Heart left ventricle (tissue), 16 donors: ENCODE measurements at regions not wholly inside any gene's neighbourhood (a gene's known extent, or its start where the extent isn't known, plus 50 kb on each side); places are given as distances from the start of the nearest gene placed in this dataset.

Experiments used
- ATAC-seq, 4 donors: fragments of 200-7000 bp; cut with Tn5 transposase; one replicate each; pipeline ENCODE4 v1.9.1; 2020 to 2022; ENCODE audit warnings: moderate library complexity in 4 of 4, mild to moderate bottlenecking in 3 of 4, moderate number of reproducible peaks in 1 of 4
- DNase-seq, 5 donors: peaks; one replicate each; pipeline ENCODE4 v3.0.0-alpha.2; 2020
- H3K27ac ChIP-seq, 12 donors: fragments of 200-600 bp; sonication (generic) in 4 of 12; one replicate each; pipeline versions ENCODE4 v1.5.0 to v1.8.0; 2016 to 2022; ENCODE audit warnings: mild to moderate bottlenecking in 2 of 12
- H3K27me3 ChIP-seq, 9 donors: fragments of 200-600 bp; sonication (generic) in 2 of 9; one replicate each; pipeline versions ENCODE4 v1.5.1 to v1.8.0; 2016 to 2022; ENCODE audit warnings: mild to moderate bottlenecking in 3 of 9
- H3K36me3 ChIP-seq, 9 donors: fragments of 200-600 bp; sonication (generic) in 2 of 9; one replicate each; pipeline versions ENCODE4 v1.5.0 to v1.8.0; 2018 to 2022; ENCODE audit warnings: mild to moderate bottlenecking in 2 of 9
- H3K4me1 ChIP-seq, 12 donors: fragments of 200-600 bp; sonication (generic) in 4 of 12; one replicate each; pipeline versions ENCODE4 v1.5.0 to v1.8.0; 2016 to 2022; ENCODE audit warnings: mild to moderate bottlenecking in 3 of 12
- H3K4me3 ChIP-seq, 12 donors: fragments of 200-600 bp; sonication (generic) in 4 of 12; one replicate each; pipeline versions ENCODE4 v1.5.0 to v1.8.0; 2017 to 2022; ENCODE audit warnings: mild to moderate bottlenecking in 9 of 12, moderate library complexity in 4 of 12
- H3K9me3 ChIP-seq, 12 donors: fragments of 200-600 bp; sonication (generic) in 4 of 12; one replicate each; pipeline versions ENCODE4 v1.5.0 to v1.8.0; 2016 to 2022; ENCODE audit warnings: mild to moderate bottlenecking in 1 of 12
- POLR2A ChIP-seq, 2 donors: fragments of 450-650 bp; IDR thresholded peaks; one replicate each; pipeline ENCODE4 v1.6.1; 2017; ENCODE audit warnings: antibody characterized with exemption in 2 of 2, mild to moderate bottlenecking in 2 of 2, moderate library complexity in 2 of 2
- WGBS, 4 donors: extraction: QIAGEN DNeasy Blood & Tissue Kit in 2 of 4; methylation state at CpG; one replicate each; pipeline versions ENCODE4 v1.1.5 to v1.1.7; 2013 to 2018; 5-methylcytosine and 5-hydroxymethylcytosine counted together
- intact Hi-C, 10 donors: fragments of 100-400 bp; cut with DNase I; formaldehyde crosslinking; loops; one replicate each; pipeline versions ENCODE4 v1.11.1 to v1.14.2; 2022
- TF ChIP-seq, protein P1 (sequence below), 12 donors: fragments of 200-600 bp; sonication (generic) in 4 of 12; IDR thresholded peaks; one replicate each; pipeline versions ENCODE4 v1.5.0 to v1.8.0; 2018 to 2022; ENCODE audit warnings: antibody characterized with exemption in 12 of 12, mild to moderate bottlenecking in 5 of 12
- donor health status: ischemic (EF 13 %, LVEDD 7.1; RV severe dilation, severe dysfunction).
- donor health status: healthy with polysubstance abuse.
- donor health status: DM: no; HTN: yes; CAD: no.
- donor health status: DM: no; HTN: no; CAD: no.
- donor health status: ischemic (EF 25% LVEDD 6.9; RV normal size, moderate dysfunction).
- donor health status: ischemic (EF 25% LVEDD 5.7; RV mildly dilated, moderate dysfunction).
- donor health status: healthy.
- donor health status: DM: yes; HTN: yes; CAD: no.
- donor health status: ischemic (EF 35%, LVEDD 5.7; RV mildly dilated, moderate dysfunction).
- donor health status: nonischemic (EF 11% LVEDD 7.7; RV severe dilation, severe dysfunction).
- donor health status: DM: yes; HTN: yes; CAD: no.
- donor health status: PGD.
- donor health status: ischemic (EF 29% LVEDD 5.4; RV normal size, mild dysfunction).
- donor health status: nonischemic (EF 23%, LVEDD 6.1; RV moderate dilation, normal function).

- no peaks in the 10 kb centered on the region for H3K36me3 ChIP-seq
- no peak overlapping the region for H3K4me3 ChIP-seq
- intact Hi-C loops, result no loop called here
Measured at GRCh38 chr12:108419949-108420348, 80.8 kb upstream of the CMKLR1 start.

DNA sequence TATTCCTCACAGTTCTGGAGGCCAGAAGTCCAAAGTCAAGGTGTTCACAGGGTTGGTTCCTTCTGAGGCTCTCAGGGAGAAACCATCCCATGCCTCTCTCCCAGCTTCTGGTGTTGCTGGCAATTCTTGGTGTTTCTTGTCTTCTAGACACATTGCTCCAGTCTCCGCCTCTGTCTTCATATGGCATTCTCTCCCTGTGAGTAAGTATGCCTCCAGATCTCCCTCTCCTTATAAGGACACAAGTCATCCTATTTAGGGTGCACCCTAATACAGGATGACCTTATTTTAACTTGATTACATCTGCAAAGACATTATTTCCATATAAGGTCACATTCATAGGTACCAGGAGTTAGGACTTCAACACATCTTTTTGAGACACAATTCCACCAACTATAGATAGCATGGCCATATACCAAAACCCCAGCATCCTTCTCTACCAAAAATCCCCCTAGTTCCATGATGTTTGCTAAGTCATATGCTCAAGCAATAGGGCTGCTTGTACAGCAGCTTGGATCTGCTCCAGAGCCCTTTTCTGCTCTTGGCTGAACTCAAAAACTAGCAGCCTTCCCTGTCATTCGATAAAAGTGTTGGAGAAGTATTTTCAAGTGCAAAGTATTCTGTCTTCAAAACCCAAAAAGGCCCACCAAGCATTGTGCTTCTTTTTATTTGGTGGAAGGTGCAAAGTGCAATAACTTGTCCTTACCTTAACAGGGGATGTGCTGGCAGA is 79.2 kb upstream of the CMKLR1 start:
- no peak for TF ChIP-seq POLR2A (IDR thresholded peaks at IDR 0.05)
- TF ChIP-seq, protein P1, sequence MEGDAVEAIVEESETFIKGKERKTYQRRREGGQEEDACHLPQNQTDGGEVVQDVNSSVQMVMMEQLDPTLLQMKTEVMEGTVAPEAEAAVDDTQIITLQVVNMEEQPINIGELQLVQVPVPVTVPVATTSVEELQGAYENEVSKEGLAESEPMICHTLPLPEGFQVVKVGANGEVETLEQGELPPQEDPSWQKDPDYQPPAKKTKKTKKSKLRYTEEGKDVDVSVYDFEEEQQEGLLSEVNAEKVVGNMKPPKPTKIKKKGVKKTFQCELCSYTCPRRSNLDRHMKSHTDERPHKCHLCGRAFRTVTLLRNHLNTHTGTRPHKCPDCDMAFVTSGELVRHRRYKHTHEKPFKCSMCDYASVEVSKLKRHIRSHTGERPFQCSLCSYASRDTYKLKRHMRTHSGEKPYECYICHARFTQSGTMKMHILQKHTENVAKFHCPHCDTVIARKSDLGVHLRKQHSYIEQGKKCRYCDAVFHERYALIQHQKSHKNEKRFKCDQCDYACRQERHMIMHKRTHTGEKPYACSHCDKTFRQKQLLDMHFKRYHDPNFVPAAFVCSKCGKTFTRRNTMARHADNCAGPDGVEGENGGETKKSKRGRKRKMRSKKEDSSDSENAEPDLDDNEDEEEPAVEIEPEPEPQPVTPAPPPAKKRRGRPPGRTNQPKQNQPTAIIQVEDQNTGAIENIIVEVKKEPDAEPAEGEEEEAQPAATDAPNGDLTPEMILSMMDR (IDR thresholded peaks at IDR 0.05), result no peak
- ATAC-seq (no peak), DNase-seq (no peak)
- no peaks in the 10 kb centered on the region for H3K4me1 ChIP-seq
- no peaks in the 10 kb centered on the region for H3K9me3 ChIP-seq
- H3K4me3 ChIP-seq, result no peak overlapping the region
- intact Hi-C loops, result no loop called here
- H3K36me3 ChIP-seq, result no peaks in the 10 kb centered on the region
- 48 to 85% (median 82%) methylated on average over 2 of the region's 2 CpGs for WGBS, 4 donors
- peaks cover 0 to 4% (median 0%) of the 10 kb centered on the region in 9 donors for H3K27me3 ChIP-seq
- no peak overlapping the region for H3K27ac ChIP-seq

More at GRCh38 chr12:108419949-108420348, 80.8 kb upstream of the CMKLR1 start:
- Histone ChIP-seq H3K4me1 (no peaks in the 10 kb centered on the region), H3K27me3 (peaks cover 0 to 5% (median 0%) of the 10 kb centered on the region in 9 donors), H3K27ac (no peak overlapping the region), H3K9me3 (no peaks in the 10 kb centered on the region)
- 72 to 86% (median 79%) methylated on average over 2 of the region's 2 CpGs for WGBS, 4 donors
- TF ChIP-seq, protein P1 (IDR thresholded peaks at IDR 0.05), result no peak
- TF ChIP-seq POLR2A (IDR thresholded peaks at IDR 0.05), result no peak
- DNase-seq (no peak), ATAC-seq (no peak)

- H3K36me3 ChIP-seq, result no peaks in the 10 kb centered on the region
- DNase-seq (no peak), ATAC-seq (no peak)
- intact Hi-C loops, result no loop called here
- TF ChIP-seq, protein P1 (IDR thresholded peaks at IDR 0.05), result no peak
- H3K4me1 ChIP-seq, result no peaks in the 10 kb centered on the region
- no peaks in the 10 kb centered on the region for H3K9me3 ChIP-seq
- no peak overlapping the region for H3K27ac ChIP-seq
- no peak overlapping the region for H3K4me3 ChIP-seq
- peaks cover 0 to 5% (median 0%) of the 10 kb centered on the region in 9 donors for H3K27me3 ChIP-seq
- WGBS, 4 donors, result 82 to 88% (median 85%) methylated on average over 6 of the region's 6 CpGs
Measured at GRCh38 chr12:108414021-108414420, 74.9 kb upstream of the CMKLR1 start.

- Histone ChIP-seq H3K36me3 (no peaks in the 10 kb centered on the region), H3K27me3 (peaks cover 0 to 10% (median 0%) of the 10 kb centered on the region in 9 donors), H3K4me3 (no peak overlapping the region), H3K27ac (no peak overlapping the region), H3K4me1 (no peaks in the 10 kb centered on the region), H3K9me3 (peaks cover 0 to 18% (median 7%) of the 10 kb centered on the region in 12 donors)
- DNase-seq (no peak), ATAC-seq (no peak)
- intact Hi-C loops, result no loop called here
- WGBS, 4 donors, result 81 to 89% (median 84%) methylated on average over 3 of the region's 3 CpGs
- no peak for TF ChIP-seq POLR2A (IDR thresholded peaks at IDR 0.05)
- TF ChIP-seq, protein P1 (IDR thresholded peaks at IDR 0.05), result no peak
Measured at GRCh38 chr12:108410689-108411088, 71.6 kb upstream of the CMKLR1 start.
